WERI-Rb-1 (cell line): ENCODE measurements at regions not wholly inside any gene's neighbourhood (a gene's known extent, or its start where the extent isn't known, plus 50 kb on each side); places are given as distances from the start of the nearest gene placed in this dataset.

ENCODE experiments used
- DNase-seq: peaks from one replicate; pipeline ENCODE4 v3.0.0-alpha.2; 2020
- H3K27ac ChIP-seq: fragments of 250-450 bp; sonication (Bioruptor Pico); 2 replicates; pipeline ENCODE4 v1.5.1; 2020; ENCODE audit warnings: mild to moderate bottlenecking, moderate library complexity
- H3K27me3 ChIP-seq: fragments of 250-450 bp; sonication (Bioruptor Pico); 2 replicates; pipeline ENCODE4 v1.5.1; 2021; ENCODE audit warnings: mild to moderate bottlenecking, low read depth, moderate library complexity; ENCODE audit not compliant: insufficient read depth, severe bottlenecking
- H3K36me3 ChIP-seq: fragments of 250-450 bp; sonication (Bioruptor Pico); 2 replicates; pipeline ENCODE4 v1.5.1; 2020; ENCODE audit warnings: mild to moderate bottlenecking, moderate library complexity
- H3K4me3 ChIP-seq: 2 replicates; pipeline ENCODE4 v1.5.1; 2011; ENCODE audit warnings: low read depth, mild to moderate bottlenecking, control low read depth, low read length
- H3K9me3 ChIP-seq: fragments of 250-450 bp; sonication (Bioruptor Pico); 2 replicates; pipeline ENCODE4 v1.5.1; 2021; ENCODE audit warnings: mild to moderate bottlenecking, moderate library complexity; ENCODE audit not compliant: severe bottlenecking
- CTCF ChIP-seq: IDR thresholded peaks from 2 replicates; pipeline ENCODE4 v1.5.1; 2011; ENCODE audit warnings: low read depth, mild to moderate bottlenecking, control low read depth, inconsistent platforms, low read length

GRCh38 chr10:94077042-94077441 is 83.3 kb downstream of the PLCE1 start:
- Histone ChIP-seq H3K4me3 (no peak overlapping the region), H3K9me3 (no peaks in the 10 kb centered on the region), H3K36me3 (no peaks in the 10 kb centered on the region), H3K27me3 (no peaks in the 10 kb centered on the region), H3K27ac (no peak overlapping the region)
- DNase-seq = no peak
- no peak for TF ChIP-seq CTCF

GRCh38 chr10:94080108-94080507 is 86.4 kb downstream of the PLCE1 start:
- Histone ChIP-seq H3K27ac (no peak overlapping the region), H3K9me3 (no peaks in the 10 kb centered on the region), H3K4me3 (no peak overlapping the region), H3K27me3 (no peaks in the 10 kb centered on the region), H3K36me3 (no peaks in the 10 kb centered on the region)
- TF ChIP-seq CTCF = no peak
- DNase-seq = no peak

GRCh38 chr10:94083662-94084265 is 90.0 kb downstream of the PLCE1 start:
- Histone ChIP-seq H3K4me3 (no peak overlapping the region), H3K36me3 (no peaks in the 10 kb centered on the region), H3K9me3 (no peaks in the 10 kb centered on the region), H3K27ac (no peak overlapping the region), H3K27me3 (no peaks in the 10 kb centered on the region)
- no peak for DNase-seq
- no peak for TF ChIP-seq CTCF

- no peak overlapping the region for H3K27ac ChIP-seq
- DNase-seq = no peak
- TF ChIP-seq CTCF = no peak
Measured at GRCh38 chr10:94084344-94084743, 90.6 kb downstream of the PLCE1 start.

GRCh38 chr10:94085288-94085687 is 91.6 kb downstream of the PLCE1 start:
- no peak overlapping the region for H3K27ac ChIP-seq
- H3K36me3 ChIP-seq = no peaks in the 10 kb centered on the region
- H3K4me3 ChIP-seq = no peak overlapping the region
- no peak for TF ChIP-seq CTCF
- DNase-seq = no peak
- no peaks in the 10 kb centered on the region for H3K9me3 ChIP-seq
- no peaks in the 10 kb centered on the region for H3K27me3 ChIP-seq

More at GRCh38 chr10:94084344-94084743, 90.6 kb downstream of the PLCE1 start:
- Histone ChIP-seq H3K9me3 (no peaks in the 10 kb centered on the region), H3K27me3 (no peaks in the 10 kb centered on the region), H3K36me3 (no peaks in the 10 kb centered on the region), H3K4me3 (no peak overlapping the region)
